SK-N-SH (cell line): ENCODE measurements at regions not wholly inside any gene's neighbourhood (a gene's known extent, or its start where the extent isn't known, plus 50 kb on each side); places are given as distances from the start of the nearest gene placed in this dataset.
"Not testable (repeated sequence)": the region's sequence is repeated elsewhere in the genome, so short reads cannot be mapped to it uniquely, and the experiment has no call there.

Experiments
- CTCF ChIA-PET: fragments of 300-600, 350-600 bp; formaldehyde crosslinking; extraction: SDS; loops from one replicate; lab custom pipeline; 2021; lab: Yijun Ruan, JAX
- POLR2A ChIA-PET: fragments of 350-600 bp; sonication (Branson Sonifier 250); formaldehyde crosslinking; extraction: SDS; loops from one replicate; lab custom pipeline; 2020; ENCODE audit warnings: antibody characterized with exemption, inconsistent platforms; lab: Yijun Ruan, JAX
- DNase-seq: peaks from one replicate; pipeline ENCODE4 v3.0.0; 2012
- H2AFZ ChIP-seq: fragments of 200-600 bp; sonication (generic); 2 replicates; pipeline ENCODE4 v1.8.1; 2016; ENCODE audit warnings: antibody characterized with exemption, mild to moderate bottlenecking, low read depth
- H3F3A ChIP-seq: fragments of 200-600 bp; sonication (generic); replicated peaks from 2 replicates; pipeline ENCODE3; 2016; ENCODE audit warnings: antibody characterized with exemption, mild to moderate bottlenecking; ENCODE audit not compliant: insufficient read depth
- H3K27ac ChIP-seq, 2 experiments: fragments of 200-500 bp in 1 of 2; fragments of 200-600 bp in 1 of 2; sonication (Bioruptor generic) in 1 of 2; sonication (generic), shearing (Covaris generic) in 1 of 2; 2 replicates each; pipeline versions ENCODE4 v1.5.1 to v1.6.1; 2014 to 2016; ENCODE audit warnings: low read depth in 2 of 2, inconsistent platforms in 1 of 2, low read length in 1 of 2, mild to moderate bottlenecking in 1 of 2, mixed read lengths in 1 of 2
- H3K27me3 ChIP-seq: fragments of 200-600 bp; sonication (generic), shearing (Covaris generic); 2 replicates; pipeline ENCODE4 v1.6.1; 2016; ENCODE audit warnings: mixed run types; ENCODE audit not compliant: insufficient read depth
- H3K36me3 ChIP-seq, 2 experiments: fragments of 200-500 bp in 1 of 2; fragments of 200-600 bp in 1 of 2; sonication (Bioruptor generic) in 1 of 2; sonication (generic) in 1 of 2; replicated peaks in 1 of 2; 2 replicates each; pipeline versions ENCODE3 to v1.5.1; 2014 to 2016; ENCODE audit warnings: low read length in 1 of 2, mild to moderate bottlenecking in 1 of 2; ENCODE audit not compliant: insufficient read depth in 2 of 2, control insufficient read depth in 1 of 2
- H3K4me1 ChIP-seq, 2 experiments: fragments of 200-500 bp in 1 of 2; fragments of 200-600 bp in 1 of 2; sonication (Bioruptor generic) in 1 of 2; sonication (generic), shearing (Covaris generic) in 1 of 2; 2 replicates each; pipeline versions ENCODE4 v1.5.1 to v1.6.1; 2014 to 2016; ENCODE audit warnings: low read depth in 1 of 2, low read length in 1 of 2, mixed run types in 1 of 2; ENCODE audit not compliant: insufficient read depth in 2 of 2, control insufficient read depth in 1 of 2
- H3K4me2 ChIP-seq: fragments of 200-600 bp; sonication (generic), shearing (Covaris generic); 2 replicates; pipeline ENCODE4 v1.6.1; 2017; ENCODE audit warnings: mixed run types
- H3K4me3 ChIP-seq, 2 experiments: fragments of 200-500 bp in 1 of 2; fragments of 200-600 bp in 1 of 2; sonication (Bioruptor generic) in 1 of 2; sonication (generic), shearing (Covaris generic) in 1 of 2; 2 replicates each; pipeline versions ENCODE4 v1.5.1 to v1.8.1; 2014 to 2016; ENCODE audit warnings: low read depth in 2 of 2, inconsistent platforms in 1 of 2, low read length in 1 of 2, mild to moderate bottlenecking in 1 of 2, mixed read lengths in 1 of 2, moderate library complexity in 1 of 2
- H3K79me2 ChIP-seq: fragments of 200-600 bp; sonication (generic); 2 replicates; pipeline ENCODE4 v1.8.1; 2017; ENCODE audit warnings: mild to moderate bottlenecking; ENCODE audit not compliant: insufficient read depth
- H3K9ac ChIP-seq: fragments of 200-600 bp; sonication (generic); 2 replicates; pipeline ENCODE4 v1.6.1; 2017; ENCODE audit warnings: mixed run types
- H3K9me2 ChIP-seq: fragments of 200-600 bp; sonication (generic); 2 replicates; pipeline ENCODE4 v1.6.1; 2017; ENCODE audit warnings: mixed run types
- H3K9me3 ChIP-seq: fragments of 200-600 bp; sonication (generic); 2 replicates; pipeline ENCODE4 v1.6.1; 2017; ENCODE audit warnings: mixed run types, mild to moderate bottlenecking, moderate library complexity
- H4K20me1 ChIP-seq: fragments of 200-600 bp; sonication (generic); 2 replicates; pipeline ENCODE4 v1.6.1; 2017; ENCODE audit warnings: mild to moderate bottlenecking, mixed run types; ENCODE audit not compliant: insufficient read depth
- CHD2 ChIP-seq: fragments of 150-350 bp; IDR thresholded peaks from 2 replicates; pipeline ENCODE4 v1.6.1; 2018; ENCODE audit warnings: low read length; ENCODE audit not compliant: partially characterized antibody
- CTCF ChIP-seq: fragments of 200-600 bp; sonication (generic); IDR thresholded peaks from 2 replicates; pipeline ENCODE4 v1.6.1; 2017; ENCODE audit warnings: antibody characterized with exemption, mild to moderate bottlenecking, moderate library complexity
- FOXJ3 ChIP-seq: sonication (generic); formaldehyde crosslinking; IDR thresholded peaks from 2 replicates; pipeline ENCODE4 v1.5.1; 2020; ENCODE audit warnings: mild to moderate bottlenecking, missing genetic modification reagents
- GABPA ChIP-seq: IDR thresholded peaks from 2 replicates; pipeline ENCODE4 v1.4.0; 2012; ENCODE audit warnings: low read depth, mild to moderate bottlenecking
- GATA2 ChIP-seq: sonication (generic); formaldehyde crosslinking; IDR thresholded peaks from 2 replicates; pipeline ENCODE4 v1.5.0; 2020; ENCODE audit warnings: mild to moderate bottlenecking, missing genetic modification reagents
- IRF3 ChIP-seq: fragments of 150-350 bp; IDR thresholded peaks from 2 replicates; pipeline ENCODE4 v1.6.1; 2016; ENCODE audit warnings: mild to moderate bottlenecking, low read depth, low read length
- JUND ChIP-seq: IDR thresholded peaks from 2 replicates; pipeline ENCODE4 v1.4.0; 2012
- MEF2A ChIP-seq: IDR thresholded peaks from 2 replicates; pipeline ENCODE4 v1.4.0; 2012; ENCODE audit warnings: low read depth, borderline replicate concordance
- NFIC ChIP-seq: IDR thresholded peaks from 2 replicates; pipeline ENCODE4 v1.4.0; 2012; ENCODE audit warnings: borderline replicate concordance
- PBX3 ChIP-seq: IDR thresholded peaks from 2 replicates; pipeline ENCODE4; 2012
- POLR2AphosphoS5 ChIP-seq: IDR thresholded peaks from 2 replicates; pipeline ENCODE4 v1.6.1; 2012; ENCODE audit warnings: low read depth, low read length
- RAD21 ChIP-seq: IDR thresholded peaks from 2 replicates; pipeline ENCODE4 v1.6.1; 2012; ENCODE audit warnings: mild to moderate bottlenecking, low read length
- RFX5 ChIP-seq: IDR thresholded peaks from 2 replicates; pipeline ENCODE4 v1.6.1; 2012; ENCODE audit warnings: mild to moderate bottlenecking, improper control_type of control experiment, low read length
- RXRA ChIP-seq: IDR thresholded peaks from 2 replicates; pipeline ENCODE4 v1.4.0; 2012; ENCODE audit warnings: low read depth, mild to moderate bottlenecking, borderline replicate concordance
- TAF1 ChIP-seq: IDR thresholded peaks from 2 replicates; pipeline ENCODE4 v1.6.1; 2012; ENCODE audit warnings: low read depth, mild to moderate bottlenecking, low read length, moderate library complexity, borderline replicate concordance
- TCF12 ChIP-seq: IDR thresholded peaks from 2 replicates; pipeline ENCODE4 v1.4.0; 2012
- USF1 ChIP-seq: IDR thresholded peaks from 2 replicates; pipeline ENCODE4 v1.4.0; 2012; ENCODE audit warnings: low read depth, borderline replicate concordance
- USF2 ChIP-seq: fragments of 150-350 bp; IDR thresholded peaks from 2 replicates; pipeline ENCODE4 v1.6.1; 2017; ENCODE audit warnings: antibody characterized with exemption, low read length, low read depth, borderline replicate concordance
- YY1 ChIP-seq: IDR thresholded peaks from 2 replicates; pipeline ENCODE4 v1.4.0; 2012; ENCODE audit warnings: low read depth, mild to moderate bottlenecking
- WGBS: methylation state at CpG from one replicate; pipeline ENCODE4 v1.1.6; 2017; ENCODE audit warnings: low lambda C conversion rate; 5-methylcytosine and 5-hydroxymethylcytosine counted together

- H3K9ac ChIP-seq, H4K20me1 ChIP-seq, H3K27ac ChIP-seq, POLR2A ChIA-PET, H3K36me3 ChIP-seq, H3K9me3 ChIP-seq, CTCF ChIA-PET, H3K79me2 ChIP-seq, DNase-seq, H3K4me1 ChIP-seq, H3K4me3 ChIP-seq, H3K27me3 ChIP-seq, H3F3A ChIP-seq, H3K4me2 ChIP-seq, H3K9me2 ChIP-seq, H2AFZ ChIP-seq: not testable (repeated sequence)
- WGBS, result 45% methylated on average over 9 of the region's 9 CpGs
These were observed 1183.2 kb upstream of the WWC1 start for GRCh38 chr5:167108266-167108665.

- H4K20me1 ChIP-seq, result no peaks in the 10 kb centered on the region
- CTCF ChIA-PET, result no interaction called here
- TF ChIP-seq JUND (no peak), RFX5 (no peak), FOXJ3 (CRISPR knock-in tag) (no peak), NFIC (no peak), RXRA (no peak), GATA2 (no peak), USF2 (no peak), CTCF (no peak), CHD2 (no peak), MEF2A (no peak), TAF1 (no peak), USF1 (no peak), PBX3 (no peak), IRF3 (no peak), RAD21 (no peak), GABPA (no peak), POLR2AphosphoS5 (no peak), TCF12 (no peak), YY1 (no peak)
- H3K9ac ChIP-seq, result no peak overlapping the region
- H3K4me2 ChIP-seq, result no peak overlapping the region
- H3F3A ChIP-seq, result no peaks in the 10 kb centered on the region
- no peaks in the 10 kb centered on the region for H3K79me2 ChIP-seq
- no peaks in the 10 kb centered on the region for H3K36me3 ChIP-seq
- WGBS, result 25% methylated on average over 2 of the region's 2 CpGs
- no peaks in the 10 kb centered on the region for H3K9me2 ChIP-seq
- no peak overlapping the region for H2AFZ ChIP-seq
- no peaks in the 10 kb centered on the region for H3K27me3 ChIP-seq
- no peak for DNase-seq
- H3K4me3 ChIP-seq, result no peak overlapping the region
- no peak overlapping the region for H3K27ac ChIP-seq
- no peaks in the 10 kb centered on the region for H3K9me3 ChIP-seq
- H3K4me1 ChIP-seq, result no peaks in the 10 kb centered on the region
- POLR2A ChIA-PET, result no interaction called here
These were observed 1178.9 kb upstream of the WWC1 start for GRCh38 chr5:167112556-167112955.
